NT2/D1 (cell line): ENCODE measurements at regions not wholly inside any gene's neighbourhood (a gene's known extent, or its start where the extent isn't known, plus 50 kb on each side); places are given as distances from the start of the nearest gene placed in this dataset.

Experiments
- DNase-seq: peaks from one replicate; pipeline ENCODE4 v3.0.0-alpha.2; 2011; ENCODE audit warnings: low read depth, low spot score
- H3K27me3 ChIP-seq: 2 replicates; pipeline ENCODE4 v1.6.0; 2011; ENCODE audit warnings: mild to moderate bottlenecking; ENCODE audit not compliant: insufficient read length, insufficient read depth
- H3K36me3 ChIP-seq: 2 replicates; pipeline ENCODE4 v1.6.1; 2011; ENCODE audit warnings: mild to moderate bottlenecking, low read length, mixed read lengths; ENCODE audit not compliant: insufficient read depth, insufficient read length
- H3K4me1 ChIP-seq: 2 replicates; pipeline ENCODE4 v1.5.1; 2011; ENCODE audit not compliant: insufficient read depth, insufficient read length
- H3K4me3 ChIP-seq: 2 replicates; pipeline ENCODE4 v1.5.1; 2011; ENCODE audit warnings: low read depth; ENCODE audit not compliant: insufficient read length
- H3K9ac ChIP-seq: 2 replicates; pipeline ENCODE4 v1.6.0; 2011; ENCODE audit warnings: low read depth; ENCODE audit not compliant: insufficient read length
- H3K9me3 ChIP-seq: 2 replicates; pipeline ENCODE4 v1.5.1; 2011; ENCODE audit warnings: mild to moderate bottlenecking, low read length; ENCODE audit not compliant: insufficient read depth
- SUZ12 ChIP-seq: IDR thresholded peaks from 2 replicates; pipeline ENCODE4 v1.6.1; 2011; ENCODE audit not compliant: insufficient read length, insufficient read depth; ENCODE audit errors: extremely low read depth
- YY1 ChIP-seq: IDR thresholded peaks from 2 replicates; pipeline ENCODE4 v1.6.1; 2011; ENCODE audit not compliant: insufficient read length, insufficient read depth
- ZNF274 ChIP-seq: IDR thresholded peaks from 2 replicates; pipeline ENCODE4 v1.6.1; 2011; ENCODE audit warnings: mild to moderate bottlenecking, low read depth, low read length

DNA sequence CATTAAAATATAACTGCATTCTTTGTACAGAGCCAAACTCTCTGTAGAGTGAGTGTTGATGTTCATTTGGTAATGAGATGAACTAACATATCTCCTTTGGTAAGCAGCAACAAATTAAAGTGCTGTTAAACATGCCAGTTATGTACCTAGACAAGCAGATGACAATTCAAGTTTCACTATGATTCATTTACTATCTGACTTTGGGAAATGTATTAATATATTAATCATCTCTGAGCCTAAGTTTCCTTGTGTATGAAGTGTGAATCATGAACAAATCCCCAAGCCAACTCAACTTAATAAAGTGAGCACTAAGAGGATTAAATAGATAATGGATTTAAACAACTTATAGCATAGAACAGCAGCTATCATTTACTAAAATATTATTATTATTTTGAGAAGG is 1044.2 kb downstream of the GLUD2 start:
- H3K4me3 ChIP-seq = no peak overlapping the region
- no peaks in the 10 kb centered on the region for H3K4me1 ChIP-seq
- H3K27me3 ChIP-seq = no peaks in the 10 kb centered on the region
- no peak for TF ChIP-seq SUZ12
- no peaks in the 10 kb centered on the region for H3K36me3 ChIP-seq
- H3K9me3 ChIP-seq = no peaks in the 10 kb centered on the region
- H3K9ac ChIP-seq = no peak overlapping the region
- no peak for DNase-seq

DNA sequence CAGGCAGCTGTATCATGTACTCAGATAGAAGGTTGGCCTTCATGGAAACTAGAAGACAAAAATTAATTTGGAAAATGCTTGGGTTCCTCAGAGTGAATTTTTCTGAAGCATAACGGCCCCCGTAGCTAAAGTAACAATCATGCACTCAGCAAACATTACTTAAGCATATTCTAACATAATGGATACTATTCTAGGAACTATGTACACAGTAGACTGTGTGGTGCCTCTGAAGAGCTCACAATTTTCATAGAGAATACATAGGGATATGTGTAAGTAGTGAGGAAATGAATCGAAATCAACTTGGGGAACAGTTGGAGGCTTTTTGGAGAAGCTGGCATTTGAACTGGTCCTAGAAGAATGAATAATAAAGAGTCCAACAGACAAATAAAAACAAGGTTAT is 1045.0 kb downstream of the GLUD2 start:
- no peaks in the 10 kb centered on the region for H3K9me3 ChIP-seq
- no peak overlapping the region for H3K4me3 ChIP-seq
- H3K27me3 ChIP-seq = no peaks in the 10 kb centered on the region
- H3K36me3 ChIP-seq = no peaks in the 10 kb centered on the region
- no peak for DNase-seq
- H3K4me1 ChIP-seq = no peaks in the 10 kb centered on the region
- TF ChIP-seq YY1 = no peak
- no peak for TF ChIP-seq SUZ12
- TF ChIP-seq ZNF274 = no peak
- no peak overlapping the region for H3K9ac ChIP-seq

- no peaks in the 10 kb centered on the region; the same call in 1 of the 2 replicates for H3K9me3 ChIP-seq
- no peaks in the 10 kb centered on the region for H3K27me3 ChIP-seq
- no peak for TF ChIP-seq SUZ12
- no peak for TF ChIP-seq YY1
- no peak for TF ChIP-seq ZNF274
- no peak overlapping the region for H3K4me3 ChIP-seq
- H3K9ac ChIP-seq = no peak overlapping the region
- no peaks in the 10 kb centered on the region for H3K4me1 ChIP-seq
- H3K36me3 ChIP-seq = no peaks in the 10 kb centered on the region
- no peak for DNase-seq
Measured at GRCh38 chrX:122092978-122093377, 1045.6 kb downstream of the GLUD2 start.

GRCh38 chrX:122094611-122095010 is 1047.2 kb downstream of the GLUD2 start:
- Histone ChIP-seq H3K36me3 (no peaks in the 10 kb centered on the region), H3K27me3 (no peaks in the 10 kb centered on the region), H3K9me3 (no peaks in the 10 kb centered on the region; the same call in 1 of the 2 replicates), H3K9ac (no peak overlapping the region), H3K4me3 (no peak overlapping the region), H3K4me1 (no peaks in the 10 kb centered on the region)
- DNase-seq = no peak
- TF ChIP-seq ZNF274 = no peak
- no peak for TF ChIP-seq SUZ12
- no peak for TF ChIP-seq YY1

DNA sequence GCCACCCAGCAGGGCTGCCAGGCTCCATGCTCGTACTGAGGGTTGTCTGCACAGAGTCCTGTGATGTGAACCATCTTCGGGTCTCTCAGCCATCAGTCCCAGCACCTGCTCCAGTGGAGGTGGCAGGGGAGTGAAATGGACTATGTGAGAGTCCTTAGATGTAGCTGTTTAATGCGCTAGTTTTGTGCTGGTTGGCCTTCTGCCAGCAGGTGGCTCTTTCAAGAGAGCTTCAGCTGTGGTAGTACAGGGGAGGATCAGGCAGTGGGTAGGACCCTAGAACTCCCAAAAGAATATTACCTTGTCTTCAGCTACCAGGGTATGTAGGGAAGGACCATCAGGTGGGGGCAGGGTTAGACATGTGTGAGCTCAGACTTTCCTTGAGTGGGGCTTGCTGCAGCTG is 1066.0 kb downstream of the GLUD2 start:
- Histone ChIP-seq H3K36me3 (no peaks in the 10 kb centered on the region), H3K9me3 (no peaks in the 10 kb centered on the region), H3K4me3 (no peak overlapping the region), H3K9ac (no peak overlapping the region), H3K27me3 (no peaks in the 10 kb centered on the region), H3K4me1 (no peaks in the 10 kb centered on the region)
- TF ChIP-seq YY1 (no peak), ZNF274 (no peak), SUZ12 (no peak)
- DNase-seq = no peak

GRCh38 chrX:122113896-122114295 is 1066.5 kb downstream of the GLUD2 start:
- TF ChIP-seq SUZ12 (no peak), YY1 (no peak), ZNF274 (no peak)
- H3K9me3 ChIP-seq = no peaks in the 10 kb centered on the region
- no peak overlapping the region for H3K9ac ChIP-seq
- H3K27me3 ChIP-seq = no peaks in the 10 kb centered on the region
- H3K36me3 ChIP-seq = no peaks in the 10 kb centered on the region
- no peak for DNase-seq
- no peaks in the 10 kb centered on the region for H3K4me1 ChIP-seq
- no peak overlapping the region for H3K4me3 ChIP-seq

- Histone ChIP-seq H3K36me3 (no peaks in the 10 kb centered on the region), H3K27me3 (no peaks in the 10 kb centered on the region), H3K4me1 (no peaks in the 10 kb centered on the region), H3K9me3 (no peaks in the 10 kb centered on the region), H3K4me3 (no peak overlapping the region), H3K9ac (no peak overlapping the region)
- TF ChIP-seq YY1 (no peak), SUZ12 (no peak), ZNF274 (no peak)
- DNase-seq = no peak
Measured at GRCh38 chrX:122115604-122116003, 1068.2 kb downstream of the GLUD2 start.

DNA sequence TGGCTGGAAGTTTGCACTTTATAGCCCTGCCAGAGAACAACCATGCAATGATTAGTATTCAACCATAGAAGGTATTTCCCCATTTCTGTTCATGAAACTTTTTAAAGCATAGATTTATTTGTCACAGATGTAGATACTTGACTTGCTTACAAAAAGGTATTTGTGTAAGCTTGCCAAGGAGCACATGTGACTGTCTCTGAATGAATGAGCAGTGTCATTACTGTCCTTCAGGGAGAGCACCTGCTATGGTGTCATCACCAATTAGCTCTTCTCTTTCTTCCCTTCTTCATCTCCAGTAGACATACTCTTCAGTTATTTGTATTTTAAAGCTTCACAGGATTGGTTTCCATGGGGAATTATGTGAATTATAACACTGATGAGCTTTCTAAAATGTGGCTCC is 1064.7 kb upstream of the GRIA3 start:
- no peaks in the 10 kb centered on the region for H3K27me3 ChIP-seq
- H3K36me3 ChIP-seq = no peaks in the 10 kb centered on the region
- no peaks in the 10 kb centered on the region for H3K4me1 ChIP-seq
- no peak for TF ChIP-seq YY1
- no peak for TF ChIP-seq SUZ12
- TF ChIP-seq ZNF274 = no peak
- no peak overlapping the region for H3K4me3 ChIP-seq
- no peak overlapping the region for H3K9ac ChIP-seq
- no peak for DNase-seq
- no peaks in the 10 kb centered on the region for H3K9me3 ChIP-seq
